ENCODE measurements at regions not wholly inside any gene's neighbourhood (a gene's known extent, or its start where the extent isn't known, plus 50 kb on each side); places are given as distances from the start of the nearest gene placed in this dataset.

DNA sequence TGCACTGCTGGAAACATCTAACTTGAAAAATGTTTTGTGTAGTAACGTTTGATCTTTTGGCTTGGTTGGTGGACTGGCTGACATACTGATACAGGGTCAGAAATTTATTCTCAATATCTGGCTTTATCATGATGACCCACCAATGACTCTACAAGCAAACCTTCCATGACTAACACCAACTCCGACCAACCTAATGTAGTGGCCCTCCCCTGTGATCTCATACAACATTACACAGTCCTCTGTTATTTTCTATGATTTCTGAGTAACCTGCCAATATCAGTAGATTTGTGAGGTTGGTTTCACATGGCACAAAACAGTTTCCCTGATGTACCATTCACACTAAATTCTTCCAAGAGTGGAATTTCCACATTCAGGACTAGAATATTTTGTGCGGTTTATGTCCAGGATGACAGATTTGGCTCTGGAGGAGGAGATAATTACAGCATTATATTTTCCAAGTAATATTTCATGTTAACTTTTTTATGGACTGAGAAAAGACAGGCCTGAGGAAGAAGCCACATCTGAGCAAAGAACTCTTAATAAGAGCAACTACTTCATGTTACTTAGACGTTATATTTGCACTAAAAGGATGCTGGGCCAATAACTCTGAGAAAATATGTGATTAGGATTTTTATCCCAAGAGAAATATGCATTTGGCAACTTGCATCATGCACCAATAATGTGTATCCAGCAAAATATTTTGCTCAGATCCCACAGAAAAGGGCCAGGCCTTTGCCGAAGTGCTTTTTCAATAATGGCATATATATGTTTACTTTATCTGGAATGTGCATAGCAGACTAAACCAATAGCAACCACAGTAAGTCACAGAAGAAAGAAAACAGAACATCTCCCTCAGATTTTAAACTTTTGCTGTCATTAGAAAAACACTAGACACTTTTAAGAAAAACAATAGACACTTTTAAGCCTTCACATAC is 273.4 kb downstream of the KCNN2 start:
- WGBS, 3 donors, result 9 to 14% (median 11%) methylated on average over 5 of the region's 5 CpGs
- TF ChIP-seq, protein P1, sequence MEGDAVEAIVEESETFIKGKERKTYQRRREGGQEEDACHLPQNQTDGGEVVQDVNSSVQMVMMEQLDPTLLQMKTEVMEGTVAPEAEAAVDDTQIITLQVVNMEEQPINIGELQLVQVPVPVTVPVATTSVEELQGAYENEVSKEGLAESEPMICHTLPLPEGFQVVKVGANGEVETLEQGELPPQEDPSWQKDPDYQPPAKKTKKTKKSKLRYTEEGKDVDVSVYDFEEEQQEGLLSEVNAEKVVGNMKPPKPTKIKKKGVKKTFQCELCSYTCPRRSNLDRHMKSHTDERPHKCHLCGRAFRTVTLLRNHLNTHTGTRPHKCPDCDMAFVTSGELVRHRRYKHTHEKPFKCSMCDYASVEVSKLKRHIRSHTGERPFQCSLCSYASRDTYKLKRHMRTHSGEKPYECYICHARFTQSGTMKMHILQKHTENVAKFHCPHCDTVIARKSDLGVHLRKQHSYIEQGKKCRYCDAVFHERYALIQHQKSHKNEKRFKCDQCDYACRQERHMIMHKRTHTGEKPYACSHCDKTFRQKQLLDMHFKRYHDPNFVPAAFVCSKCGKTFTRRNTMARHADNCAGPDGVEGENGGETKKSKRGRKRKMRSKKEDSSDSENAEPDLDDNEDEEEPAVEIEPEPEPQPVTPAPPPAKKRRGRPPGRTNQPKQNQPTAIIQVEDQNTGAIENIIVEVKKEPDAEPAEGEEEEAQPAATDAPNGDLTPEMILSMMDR (IDR thresholded peaks at IDR 0.05), result no peak
- TF ChIP-seq EP300 (IDR thresholded peaks at IDR 0.05), result no peak
- no peak for TF ChIP-seq POLR2A (IDR thresholded peaks at IDR 0.05)
- H3K9me3 ChIP-seq, result no peaks in the 10 kb centered on the region
- no peaks in the 10 kb centered on the region for H3K36me3 ChIP-seq
- H3K27me3 ChIP-seq, result no peaks in the 10 kb centered on the region
- no peak overlapping the region for H3K4me3 ChIP-seq
- no peak for DNase-seq
- no peaks in the 10 kb centered on the region for H3K4me1 ChIP-seq (ENCODE audit: insufficient read depth)
- intact Hi-C loops (cut with DNase I), result no loop called here
- H3K27ac ChIP-seq, result no peak overlapping the region

DNA sequence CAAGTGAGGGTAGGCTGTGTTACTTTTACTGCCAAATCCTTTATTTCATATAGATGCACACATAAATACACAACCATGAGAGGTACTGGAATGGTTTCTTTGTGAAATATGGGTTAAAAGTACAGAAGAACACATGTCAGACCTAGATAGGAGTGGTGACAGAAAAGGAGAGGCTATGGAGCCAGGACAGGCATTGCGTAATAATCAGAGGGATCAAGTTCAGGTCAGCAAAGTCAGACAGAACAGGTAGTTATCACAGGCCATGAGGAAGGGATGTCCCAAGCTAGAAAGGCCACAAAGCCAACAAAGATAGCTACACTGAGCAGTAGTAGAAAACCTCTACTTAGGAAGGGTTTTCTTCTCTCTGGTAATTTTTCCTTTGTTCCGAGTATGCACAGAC is 272.6 kb downstream of the KCNN2 start:
- Histone ChIP-seq H3K27ac (no peak overlapping the region), H3K4me1 (ENCODE audit: insufficient read depth) (no peaks in the 10 kb centered on the region), H3K4me3 (no peak overlapping the region), H3K36me3 (no peaks in the 10 kb centered on the region), H3K9me3 (no peaks in the 10 kb centered on the region), H3K27me3 (no peaks in the 10 kb centered on the region)
- 73 to 85% (median 83%) methylated on average over 2 of the region's 2 CpGs for WGBS, 3 donors
- intact Hi-C loops (cut with DNase I), result no loop called here
- no peak for DNase-seq
- TF ChIP-seq EP300 (IDR thresholded peaks at IDR 0.05) (no peak), POLR2A (IDR thresholded peaks at IDR 0.05) (no peak)
- TF ChIP-seq, protein P1 (IDR thresholded peaks at IDR 0.05), result no peak

DNA sequence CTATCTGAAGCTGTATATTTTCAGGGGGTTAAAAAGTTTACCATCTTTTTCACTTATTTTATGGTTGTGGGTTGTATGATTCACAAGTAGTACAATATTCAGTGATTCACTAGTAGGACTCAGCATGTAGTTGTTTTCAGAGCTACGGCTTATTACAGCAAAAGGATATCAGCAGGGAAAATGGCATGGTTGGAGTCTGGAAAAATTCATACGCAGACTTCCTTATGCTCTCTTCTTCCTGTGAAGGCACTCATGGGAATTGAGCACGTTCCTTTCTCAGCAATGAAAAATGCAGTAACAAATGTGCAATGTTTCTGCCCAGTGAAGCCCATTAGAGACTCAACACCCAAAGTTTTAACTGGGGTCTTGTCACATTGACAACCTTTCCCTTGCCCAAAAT is 250.5 kb downstream of the KCNN2 start:
- Histone ChIP-seq H3K27me3 (no peaks in the 10 kb centered on the region), H3K27ac (no peak overlapping the region), H3K9me3 (no peaks in the 10 kb centered on the region), H3K36me3 (no peaks in the 10 kb centered on the region), H3K4me1 (ENCODE audit: insufficient read depth) (no peaks in the 10 kb centered on the region), H3K4me3 (no peak overlapping the region)
- 66 to 76% (median 70%) methylated on average over 3 of the region's 3 CpGs for WGBS, 3 donors
- intact Hi-C loops (cut with DNase I), result no loop called here
- no peak for TF ChIP-seq EP300 (IDR thresholded peaks at IDR 0.05)
- TF ChIP-seq, protein P1 (IDR thresholded peaks at IDR 0.05), result no peak
- TF ChIP-seq POLR2A (IDR thresholded peaks at IDR 0.05), result no peak
- no peak for DNase-seq

DNA sequence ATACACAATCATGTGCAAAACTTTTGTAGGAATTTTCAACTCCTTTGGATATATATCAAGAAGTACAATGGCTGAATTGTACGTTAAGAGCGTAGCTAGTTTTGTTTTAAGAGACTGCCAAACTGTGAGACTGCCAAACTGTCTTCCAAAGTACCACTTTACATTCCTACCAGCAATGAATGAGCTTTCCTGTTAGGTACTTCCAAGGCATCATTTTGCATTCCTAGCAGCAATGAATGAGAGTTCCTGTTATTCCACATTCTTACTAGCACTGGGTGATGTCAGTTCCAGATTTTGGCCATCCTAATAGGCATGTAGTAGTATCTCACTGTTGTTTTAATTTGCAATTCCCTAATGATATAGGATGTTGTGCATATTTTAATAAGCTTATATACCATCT is 219.3 kb downstream of the KCNN2 start:
- Histone ChIP-seq H3K4me1 (ENCODE audit: insufficient read depth) (no peaks in the 10 kb centered on the region), H3K4me3 (no peak overlapping the region), H3K27me3 (no peaks in the 10 kb centered on the region), H3K27ac (no peak overlapping the region), H3K36me3 (no peaks in the 10 kb centered on the region), H3K9me3 (no peaks in the 10 kb centered on the region)
- TF ChIP-seq POLR2A (IDR thresholded peaks at IDR 0.05) (no peak), EP300 (IDR thresholded peaks at IDR 0.05) (no peak)
- 49 to 86% (median 78%) methylated on average over 2 of the region's 2 CpGs for WGBS, 3 donors
- no peak for DNase-seq
- intact Hi-C loops (cut with DNase I), result no loop called here

DNA sequence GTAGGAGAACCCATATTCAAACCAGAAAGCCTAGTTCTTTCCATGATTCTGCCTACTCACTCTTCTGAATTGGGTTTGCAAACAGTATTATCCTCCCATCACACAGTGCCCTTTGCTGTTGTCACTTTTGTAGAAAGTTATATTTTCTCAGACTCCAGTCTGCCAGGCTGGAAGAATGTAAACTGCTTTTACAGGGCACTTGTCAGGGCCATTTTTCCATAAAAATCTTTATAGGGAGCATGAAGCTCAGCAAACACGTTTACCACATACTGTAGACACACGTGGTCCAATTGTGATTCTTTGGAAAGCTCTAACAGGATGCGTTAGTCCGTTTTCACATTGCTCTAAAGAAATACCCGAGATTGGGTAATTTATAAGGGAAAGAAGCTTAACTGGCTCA is 204.0 kb downstream of the KCNN2 start:
- H3K9me3 ChIP-seq, result no peaks in the 10 kb centered on the region
- WGBS, 3 donors, result 79 to 82% (median 81%) methylated on average over 5 of the region's 5 CpGs
- no peaks in the 10 kb centered on the region for H3K4me1 ChIP-seq (ENCODE audit: insufficient read depth)
- TF ChIP-seq, protein P1 (IDR thresholded peaks at IDR 0.05), result no peak
- TF ChIP-seq EP300 (IDR thresholded peaks at IDR 0.05), result no peak
- TF ChIP-seq POLR2A (IDR thresholded peaks at IDR 0.05), result no peak
- H3K4me3 ChIP-seq, result no peak overlapping the region
- no peaks in the 10 kb centered on the region for H3K36me3 ChIP-seq
- DNase-seq, result no peak
- H3K27ac ChIP-seq, result no peak overlapping the region
- intact Hi-C loops (cut with DNase I), result no loop called here
- H3K27me3 ChIP-seq, result no peaks in the 10 kb centered on the region
